Neural cell (in vitro differentiated cells): ENCODE measurements at regions not wholly inside any gene's neighbourhood (a gene's known extent, or its start where the extent isn't known, plus 50 kb on each side); places are given as distances from the start of the nearest gene placed in this dataset.

Source experiments
- H2AFZ ChIP-seq: fragments of 200-600, 300-800 bp; sonication (generic), shearing (Covaris generic); 2 replicates; pipeline ENCODE4 v1.6.0; 2014; ENCODE audit warnings: low read depth, mild to moderate bottlenecking, antibody characterized with exemption, low read length, moderate library complexity
- H3F3A ChIP-seq: fragments of 200-600 bp; shearing (Covaris generic); 2 replicates; pipeline ENCODE4 v1.6.1; 2016; ENCODE audit warnings: mild to moderate bottlenecking, moderate library complexity, mixed read lengths, antibody characterized with exemption, low read length; ENCODE audit not compliant: insufficient read depth, poor library complexity, severe bottlenecking
- H3K27ac ChIP-seq: fragments of 200-600, 300-800 bp; sonication (generic), shearing (Covaris generic); 2 replicates; pipeline ENCODE4 v1.5.1; 2014; ENCODE audit warnings: mild to moderate bottlenecking, low read length, moderate library complexity
- H3K27me3 ChIP-seq: fragments of 300-800, 200-600 bp; sonication (generic), shearing (Covaris generic); 2 replicates; pipeline ENCODE4 v1.6.0; 2014; ENCODE audit warnings: mild to moderate bottlenecking, low read depth, low read length, moderate library complexity; ENCODE audit not compliant: insufficient read depth
- H3K36me3 ChIP-seq: fragments of 300-800, 200-600 bp; sonication (generic), shearing (Covaris generic); 2 replicates; pipeline ENCODE4 v1.5.1; 2014; ENCODE audit warnings: mild to moderate bottlenecking, antibody characterized with exemption, low read length, moderate library complexity; ENCODE audit not compliant: insufficient read depth
- H3K4me2 ChIP-seq: fragments of 300-800, 200-600 bp; sonication (generic), shearing (Covaris generic); 2 replicates; pipeline ENCODE4 v1.6.0; 2014; ENCODE audit warnings: mild to moderate bottlenecking, low read length
- H3K4me3 ChIP-seq: fragments of 300-800, 200-600 bp; sonication (generic), shearing (Covaris generic); 2 replicates; pipeline ENCODE4 v1.5.1; 2014; ENCODE audit warnings: mild to moderate bottlenecking, low read length, moderate library complexity
- H3K79me2 ChIP-seq: fragments of 200-600 bp; shearing (Covaris generic); replicated peaks from 2 replicates; pipeline ENCODE4 v1.6.0; 2014; ENCODE audit warnings: mild to moderate bottlenecking, low read length, moderate library complexity; ENCODE audit not compliant: insufficient read depth
- H3K9ac ChIP-seq: fragments of 300-800, 200-600 bp; sonication (generic), shearing (Covaris generic); 2 replicates; pipeline ENCODE4 v1.6.1; 2016; ENCODE audit warnings: mild to moderate bottlenecking, low read length, mixed read lengths
- H3K9me2 ChIP-seq: fragments of 200-600 bp; shearing (Covaris generic); 2 replicates; pipeline ENCODE4 v1.6.1; 2016; ENCODE audit warnings: mild to moderate bottlenecking, low read length, mixed read lengths; ENCODE audit not compliant: insufficient read depth
- H3K9me3 ChIP-seq: fragments of 200-600, 300-800 bp; sonication (generic), shearing (Covaris generic); 2 replicates; pipeline ENCODE4 v1.6.1; 2016; ENCODE audit warnings: mild to moderate bottlenecking, mixed run types, low read length, moderate library complexity, mixed read lengths
- H4K20me1 ChIP-seq: fragments of 200-600 bp; shearing (Covaris generic); 2 replicates; pipeline ENCODE4 v1.6.1; 2016; ENCODE audit warnings: mild to moderate bottlenecking, mixed run types; ENCODE audit not compliant: insufficient read depth
- CTCF ChIP-seq: fragments of 450-650 bp; IDR thresholded peaks from 2 replicates; pipeline ENCODE4 v1.5.1; 2014; ENCODE audit warnings: antibody characterized with exemption, mild to moderate bottlenecking, moderate library complexity; ENCODE audit not compliant: poor library complexity, severe bottlenecking
- EP300 ChIP-seq: fragments of 450-650 bp; conservative IDR thresholded peaks from 2 replicates; pipeline ENCODE4 v1.6.1; 2014; ENCODE audit warnings: antibody characterized with exemption, mild to moderate bottlenecking, moderate library complexity; ENCODE audit not compliant: poor library complexity, severe bottlenecking
- EZH2 ChIP-seq: fragments of 200-600, 300-800 bp; shearing (Covaris generic), sonication (generic); IDR thresholded peaks from 2 replicates; pipeline ENCODE4 v1.6.1; 2014; ENCODE audit warnings: antibody characterized with exemption, low read length, borderline replicate concordance, mild to moderate bottlenecking; ENCODE audit not compliant: insufficient read depth, poor library complexity, severe bottlenecking
- MXI1 ChIP-seq: fragments of 450-650 bp; conservative IDR thresholded peaks from 2 replicates; pipeline ENCODE4 v1.6.1; 2014; ENCODE audit warnings: antibody characterized with exemption, mild to moderate bottlenecking; ENCODE audit not compliant: poor library complexity, severe bottlenecking
- POLR2AphosphoS5 ChIP-seq: IDR thresholded peaks from 2 replicates; pipeline ENCODE4 v1.6.1; 2012
- RAD21 ChIP-seq: fragments of 450-650 bp; conservative IDR thresholded peaks from 2 replicates; pipeline ENCODE4 v1.6.1; 2014; ENCODE audit warnings: antibody characterized with exemption, mild to moderate bottlenecking, moderate library complexity
- REST ChIP-seq: IDR thresholded peaks from 2 replicates; pipeline ENCODE4 v1.6.1; 2012; ENCODE audit warnings: borderline replicate concordance
- SMC3 ChIP-seq: fragments of 450-650 bp; conservative IDR thresholded peaks from 2 replicates; pipeline ENCODE4 v1.6.1; 2014; ENCODE audit warnings: antibody characterized with exemption, mild to moderate bottlenecking, moderate library complexity; ENCODE audit not compliant: poor library complexity
- TAF1 ChIP-seq: IDR thresholded peaks from 2 replicates; pipeline ENCODE4 v1.6.1; 2012; ENCODE audit warnings: low read depth

- Histone ChIP-seq H3F3A (no peaks in the 10 kb centered on the region), H3K4me2 (no peak overlapping the region), H3K9ac (no peak overlapping the region), H3K27me3 (no peaks in the 10 kb centered on the region), H3K79me2 (no peaks in the 10 kb centered on the region), H3K36me3 (no peaks in the 10 kb centered on the region), H3K27ac (no peak overlapping the region), H3K9me3 (no peaks in the 10 kb centered on the region), H4K20me1 (no peaks in the 10 kb centered on the region), H3K9me2 (no peaks in the 10 kb centered on the region), H2AFZ (no peak overlapping the region), H3K4me3 (no peak overlapping the region)
- TF ChIP-seq MXI1 = no peak
- TF ChIP-seq TAF1 = no peak
- TF ChIP-seq REST = no peak
- no peak for TF ChIP-seq RAD21
These were observed 1169.2 kb upstream of the B3GALT2 start for GRCh38 chr1:194355488-194356106.

GRCh38 chr1:194353121-194353520 is 1166.7 kb upstream of the B3GALT2 start:
- no peak overlapping the region for H3K27ac ChIP-seq
- no peaks in the 10 kb centered on the region for H3K9me2 ChIP-seq
- H2AFZ ChIP-seq = no peak overlapping the region
- H3K4me3 ChIP-seq = no peak overlapping the region
- H3K79me2 ChIP-seq = no peaks in the 10 kb centered on the region
- no peaks in the 10 kb centered on the region for H3F3A ChIP-seq
- H3K36me3 ChIP-seq = no peaks in the 10 kb centered on the region
- no peaks in the 10 kb centered on the region for H4K20me1 ChIP-seq
- H3K9ac ChIP-seq = no peak overlapping the region
- TF ChIP-seq POLR2AphosphoS5 = no peak
- no peak for TF ChIP-seq MXI1
- no peak for TF ChIP-seq SMC3
- TF ChIP-seq TAF1 = no peak
- TF ChIP-seq CTCF = no peak
- no peak for TF ChIP-seq REST
- no peak for TF ChIP-seq EP300
- TF ChIP-seq RAD21 = no peak
- TF ChIP-seq EZH2 = no peak
- no peaks in the 10 kb centered on the region for H3K27me3 ChIP-seq
- H3K4me2 ChIP-seq = no peak overlapping the region
- H3K9me3 ChIP-seq = no peaks in the 10 kb centered on the region
